ENCODE measurements at regions not wholly inside any gene's neighbourhood (a gene's known extent, or its start where the extent isn't known, plus 50 kb on each side); places are given as distances from the start of the nearest gene placed in this dataset.

DNA sequence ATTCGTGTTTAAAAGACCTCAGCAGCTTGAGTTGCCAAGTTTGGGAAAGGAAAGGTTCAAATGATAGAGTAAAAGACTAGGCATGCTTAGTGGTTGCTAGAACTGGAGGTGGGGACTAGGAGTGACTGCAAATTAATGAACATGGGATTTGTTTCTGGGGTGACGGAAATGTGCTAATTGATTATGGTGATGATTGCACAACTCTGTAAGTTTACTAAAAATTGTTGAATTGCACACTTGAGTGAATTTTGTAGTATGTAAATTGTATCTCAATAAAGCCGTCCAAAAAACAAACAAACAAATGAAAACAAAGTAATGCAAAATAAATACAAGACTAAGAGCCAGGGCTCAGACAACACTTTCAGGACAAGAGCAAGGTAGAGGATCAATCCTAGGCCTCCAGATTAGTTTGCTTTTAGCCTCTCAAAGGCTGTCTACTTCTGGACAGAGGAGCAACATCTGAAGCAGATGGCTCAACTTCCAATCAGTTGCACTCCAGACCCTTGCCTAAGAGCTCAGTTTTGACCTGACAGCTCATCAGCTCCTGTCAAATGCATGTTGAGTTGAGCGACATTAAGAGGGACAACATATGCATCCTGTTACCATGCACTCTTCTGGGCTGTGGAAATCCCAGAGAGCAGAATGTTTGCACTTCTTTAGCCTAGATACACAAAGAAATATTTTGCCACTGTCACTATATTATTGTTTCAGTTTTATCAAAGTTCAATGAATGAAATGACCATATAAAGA lies 111.2 kb upstream of the ASIC2 start:
- DNase-seq, result no peak

DNA sequence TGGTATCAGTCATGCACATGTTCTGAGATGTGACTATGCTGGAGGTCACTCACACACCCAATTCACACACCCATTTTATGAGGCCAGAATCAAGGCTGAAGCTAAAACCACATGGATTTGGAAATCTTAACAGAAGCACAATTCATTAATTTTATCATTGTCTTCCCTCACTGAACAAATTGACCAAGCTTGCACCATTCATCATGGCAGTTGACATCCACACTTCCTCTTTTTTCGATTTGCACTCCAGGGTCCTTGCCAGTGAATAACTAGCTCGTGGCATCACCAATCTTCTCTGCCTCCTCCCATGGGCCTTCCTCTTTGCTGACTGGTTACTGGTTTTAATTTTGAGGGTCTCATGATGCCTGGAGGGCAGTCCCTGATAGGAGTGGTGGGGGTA lies 123.0 kb upstream of the ASIC2 start:
- DNase-seq, result no peak

DNA sequence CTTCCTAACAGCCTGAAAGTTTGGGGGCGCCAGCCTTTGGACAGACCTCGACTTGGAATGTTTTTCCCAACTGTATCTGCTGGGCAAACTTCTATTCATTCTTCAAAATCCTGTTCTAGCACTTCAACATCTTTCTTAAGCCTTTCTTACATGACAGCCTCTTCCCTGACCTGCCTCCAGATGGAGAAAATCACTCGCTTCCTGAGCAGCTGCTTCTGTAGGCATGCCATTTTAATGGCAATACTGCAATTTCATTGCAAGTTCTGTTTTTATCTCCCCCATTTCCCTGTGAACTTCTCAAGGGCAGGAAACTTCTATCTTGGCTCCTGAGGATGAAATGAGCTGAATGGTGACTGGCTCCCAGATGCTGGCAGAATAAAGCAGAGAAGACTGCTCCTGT lies 128.8 kb upstream of the ASIC2 start:
- DNase-seq, result no peak

DNA sequence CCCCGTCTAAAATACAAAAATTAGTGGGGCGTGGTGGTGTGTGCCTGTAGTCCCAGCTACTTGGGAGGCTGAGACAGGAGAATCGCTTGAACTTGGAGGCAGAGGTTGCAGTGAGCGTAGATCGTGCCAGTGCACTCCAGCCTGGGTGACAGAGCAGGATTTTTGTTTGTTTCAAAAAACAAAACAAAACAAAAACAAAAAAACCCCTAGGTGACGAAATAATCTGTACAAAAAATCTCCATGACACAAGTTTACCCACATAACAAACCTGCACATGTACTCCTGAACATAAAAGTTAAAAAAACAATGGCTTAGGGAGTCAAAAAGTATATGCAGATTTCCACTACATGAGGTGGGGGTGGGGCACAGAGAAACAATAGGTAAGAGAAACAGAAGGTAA lies 140.5 kb upstream of the ASIC2 start:
- DNase-seq, result no peak

DNA sequence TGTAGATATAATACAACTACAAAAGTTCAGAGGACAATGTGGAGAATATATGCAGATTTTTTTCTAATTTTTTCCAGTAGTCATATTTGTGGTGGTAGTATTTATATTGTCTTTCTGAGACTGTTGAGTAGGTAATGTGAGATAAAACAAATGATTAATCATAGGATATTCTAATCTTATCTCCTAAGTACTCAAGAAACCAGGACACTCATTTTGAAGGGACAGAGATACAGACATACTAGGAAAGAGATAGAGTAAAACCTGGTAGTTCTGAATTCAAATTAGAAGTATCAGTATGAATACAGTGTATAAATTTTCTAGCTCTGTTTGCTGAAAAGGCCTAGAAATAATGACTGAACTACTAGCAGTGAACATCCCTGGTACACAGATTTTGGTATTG lies 141.7 kb upstream of the ASIC2 start:
- no peak for DNase-seq

DNA sequence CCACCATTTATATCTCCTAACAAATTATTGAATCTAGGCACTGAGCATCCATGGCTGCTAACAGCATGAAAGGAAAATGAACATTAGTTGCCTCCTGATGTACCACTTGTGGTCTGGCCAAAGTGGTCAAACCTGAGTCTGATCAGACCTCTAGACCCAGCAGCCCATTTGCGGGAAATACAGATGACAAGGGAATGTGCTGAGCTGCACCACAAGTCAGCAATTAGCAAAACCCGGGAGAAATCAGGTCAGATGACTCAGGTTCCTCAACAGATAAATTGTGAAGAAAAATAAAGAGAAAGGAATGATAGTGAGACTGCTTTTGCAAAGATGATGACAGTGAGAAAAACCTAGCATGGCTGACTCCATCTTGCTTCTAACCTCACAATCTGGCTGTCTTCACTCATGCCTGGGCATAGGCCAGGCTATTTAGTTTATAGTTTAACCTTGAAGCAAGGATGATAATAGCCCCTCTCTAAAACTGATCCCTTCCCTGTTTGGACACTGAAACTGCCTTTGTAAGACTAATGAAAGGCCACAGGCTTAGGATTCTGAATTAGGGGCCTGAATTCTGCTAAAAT lies 142.7 kb upstream of the ASIC2 start:
- DNase-seq, result no peak

DNA sequence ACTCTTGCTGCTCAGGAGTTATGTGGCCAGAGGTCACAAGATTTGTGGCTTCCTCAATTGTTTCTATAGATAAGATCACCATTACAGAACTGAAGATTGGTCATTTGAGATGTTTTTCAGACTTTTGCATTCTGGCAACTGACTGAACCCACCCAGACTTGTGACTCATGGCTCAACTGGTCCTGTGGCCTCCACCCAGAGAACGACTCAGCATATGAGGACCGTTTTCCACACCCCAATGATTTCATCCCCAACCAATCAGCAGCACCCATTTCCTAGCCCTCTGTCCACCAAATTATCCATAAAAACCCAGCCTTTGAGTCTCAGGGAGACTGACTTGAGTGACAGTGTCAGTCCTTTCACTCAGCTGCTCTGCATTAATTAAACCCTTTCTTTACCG lies 143.2 kb upstream of the ASIC2 start:
- DNase-seq, result no peak

DNA sequence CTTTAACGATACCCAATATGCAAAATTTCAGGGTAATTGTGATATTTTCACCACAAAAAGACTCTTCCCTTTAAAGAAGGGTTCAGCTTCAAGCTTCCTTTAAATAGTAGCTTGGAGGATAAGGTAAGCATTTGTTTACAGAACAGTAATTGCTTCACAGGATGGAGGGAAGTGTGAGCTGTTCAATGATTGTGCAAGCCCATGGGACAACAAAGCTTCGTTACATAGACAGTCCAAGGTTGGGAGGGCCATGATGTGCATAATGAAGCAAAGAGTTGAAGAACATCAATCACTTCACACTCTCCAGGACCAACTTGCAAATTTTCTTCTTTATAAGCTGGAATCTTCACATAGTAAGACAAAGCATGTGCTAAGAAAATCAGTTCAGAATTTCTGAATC lies 145.0 kb upstream of the ASIC2 start:
- DNase-seq, result no peak

DNA sequence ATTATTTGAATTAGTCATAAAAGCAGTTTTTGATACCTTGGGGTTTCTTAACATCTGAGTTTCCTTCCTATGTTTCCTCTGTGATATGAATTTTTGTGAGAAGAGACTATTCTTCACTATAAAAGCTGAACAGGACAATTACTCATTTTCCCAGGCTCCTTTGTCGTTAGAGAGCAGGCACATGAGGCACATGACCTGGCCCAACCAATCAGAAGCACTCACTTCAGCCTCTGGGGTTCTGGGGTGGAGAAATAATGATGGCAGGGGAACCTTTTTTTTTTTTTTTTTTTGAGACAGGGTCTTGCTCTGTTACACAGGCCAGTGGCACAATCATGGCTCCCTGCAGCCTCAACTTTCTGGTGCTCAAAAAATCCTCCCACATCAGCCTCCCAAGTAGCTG lies 145.5 kb upstream of the ASIC2 start:
- no peak for DNase-seq

DNA sequence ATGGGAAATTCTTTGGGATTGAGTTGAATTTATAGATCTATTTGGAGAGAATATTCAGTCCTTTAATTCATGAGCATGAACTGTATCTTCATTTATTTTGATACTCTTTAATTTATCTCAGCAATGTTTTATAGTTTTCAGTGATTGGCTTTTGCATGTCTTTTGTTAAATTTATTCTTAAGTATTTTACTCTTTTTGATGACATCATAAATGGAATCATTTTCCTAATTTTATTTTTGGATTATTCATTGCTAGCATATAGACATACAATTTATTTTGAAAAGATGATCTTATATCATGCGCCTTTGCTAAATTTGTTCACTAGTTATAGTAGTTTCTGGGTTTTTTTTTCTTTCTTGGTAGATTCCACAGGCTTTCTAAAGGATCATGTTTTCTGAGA lies 149.2 kb upstream of the ASIC2 start:
- no peak for DNase-seq

DNA sequence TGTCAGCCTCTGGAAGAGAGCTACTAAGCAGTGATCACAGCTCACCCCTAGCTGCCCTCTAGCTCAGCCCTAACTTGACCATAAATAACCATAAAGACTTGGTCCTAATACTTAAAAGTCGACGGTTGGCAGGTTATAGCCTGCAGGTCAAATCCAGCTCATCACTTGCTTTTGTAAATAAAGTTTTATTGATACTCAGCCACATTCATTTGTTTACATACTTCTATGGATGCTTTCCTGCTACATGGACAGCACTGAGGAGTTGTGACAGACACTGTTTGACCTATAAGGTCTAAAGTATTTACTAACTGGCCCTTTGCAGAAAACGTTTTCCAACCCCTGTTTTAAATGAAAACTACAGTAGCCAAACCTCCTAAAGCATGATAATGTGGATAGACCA lies 151.6 kb upstream of the ASIC2 start:
- DNase-seq, result no peak

DNA sequence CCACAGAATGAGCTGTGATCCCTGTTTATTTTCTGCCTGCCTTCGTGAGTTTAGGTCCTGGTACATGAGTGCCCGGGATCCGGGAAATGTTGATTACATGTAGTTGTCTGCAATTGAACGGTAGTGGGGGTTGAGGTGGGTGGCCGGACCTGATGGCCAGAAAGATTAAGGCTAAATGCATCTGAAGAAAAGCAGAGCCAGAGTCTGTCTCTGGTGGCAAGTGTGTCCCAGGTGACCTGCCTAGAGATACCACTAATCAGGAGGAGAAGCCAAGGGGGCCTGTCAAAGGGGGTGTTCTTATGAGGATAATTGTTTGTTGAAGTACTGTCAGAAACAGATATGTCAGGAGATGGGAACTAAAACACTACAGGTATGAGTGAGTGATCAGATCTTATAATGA lies 154.0 kb upstream of the ASIC2 start:
- DNase-seq, result no peak

DNA sequence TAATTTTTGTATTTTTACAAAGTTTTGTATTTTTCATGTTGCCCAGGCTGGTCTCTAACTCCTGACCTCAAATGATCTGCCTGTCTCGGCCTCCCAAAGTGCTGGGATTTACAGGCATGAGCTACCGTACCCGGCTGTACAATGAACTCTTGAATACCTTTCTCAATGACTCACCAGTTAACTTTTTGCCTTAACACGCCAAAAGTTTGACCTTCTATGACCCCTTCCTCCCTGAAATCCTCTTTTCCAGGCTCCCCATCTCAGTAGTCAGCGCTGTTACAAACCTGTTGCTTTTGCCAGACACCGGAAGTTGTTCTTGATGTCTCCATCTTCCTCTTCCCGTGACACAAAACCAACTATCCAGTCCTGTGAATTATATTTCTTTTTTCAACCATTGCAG lies 158.1 kb upstream of the ASIC2 start:
- DNase-seq, result no peak

DNA sequence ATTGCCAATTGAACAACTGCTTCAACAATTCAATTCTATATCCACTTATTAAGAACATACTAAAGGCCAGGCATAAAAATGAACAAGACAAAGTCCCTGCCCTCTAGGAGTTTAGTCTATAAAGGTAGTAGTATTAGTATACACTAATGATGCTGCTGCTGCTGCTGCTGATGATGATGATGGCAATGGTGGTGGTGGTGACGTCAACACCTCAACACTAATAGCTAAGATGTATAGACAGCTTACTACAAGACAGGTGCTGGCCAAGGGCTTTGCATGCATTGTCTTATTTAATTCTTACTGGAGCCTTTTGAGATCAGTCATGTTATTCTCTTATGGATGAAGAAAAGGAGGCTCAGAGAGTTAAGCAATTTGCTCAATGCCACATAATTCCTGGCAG lies 164.4 kb upstream of the ASIC2 start:
- DNase-seq, result no peak

DNA sequence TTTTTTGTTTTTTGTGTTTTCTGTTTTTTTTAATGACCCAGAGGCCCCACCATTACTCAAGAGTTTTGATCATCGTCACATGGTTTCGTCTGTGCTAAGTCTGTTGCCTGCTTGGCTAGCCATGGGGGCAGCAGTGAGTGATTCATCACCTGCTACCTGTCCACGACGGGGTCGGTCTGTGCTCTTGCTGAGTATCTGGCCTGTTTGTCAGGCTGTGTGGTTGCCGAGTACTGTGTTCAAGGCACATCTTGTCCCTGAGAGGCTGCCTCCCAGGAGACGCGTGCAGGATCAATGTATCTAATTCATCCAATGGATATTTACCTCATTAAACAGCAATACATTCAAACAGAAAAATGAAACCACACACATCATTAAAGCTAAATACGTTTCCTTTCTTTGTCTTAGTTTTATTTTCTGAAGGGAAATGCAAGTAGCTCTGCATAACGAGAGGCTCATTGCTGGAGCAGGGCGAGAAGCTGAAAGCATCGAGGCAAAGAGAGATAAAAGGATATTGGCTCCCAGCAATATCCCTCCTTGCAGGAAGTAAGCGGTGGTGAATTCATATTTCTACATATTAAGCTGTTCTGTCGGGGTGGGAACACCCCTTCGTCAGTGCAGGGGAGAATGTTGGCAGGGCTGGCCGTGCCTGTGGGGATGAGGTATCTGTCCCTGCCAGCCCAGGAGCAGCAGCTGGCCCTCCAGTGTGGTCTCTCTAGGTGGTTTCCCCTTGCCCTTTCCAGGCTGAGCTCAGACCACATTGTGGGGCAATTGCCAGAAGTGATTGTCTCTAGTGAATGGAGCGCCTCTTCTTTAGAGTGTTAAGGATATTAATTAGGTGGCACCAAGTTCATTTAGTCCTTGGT lies 166.2 kb upstream of the ASIC2 start:
- DNase-seq, result no peak

DNA sequence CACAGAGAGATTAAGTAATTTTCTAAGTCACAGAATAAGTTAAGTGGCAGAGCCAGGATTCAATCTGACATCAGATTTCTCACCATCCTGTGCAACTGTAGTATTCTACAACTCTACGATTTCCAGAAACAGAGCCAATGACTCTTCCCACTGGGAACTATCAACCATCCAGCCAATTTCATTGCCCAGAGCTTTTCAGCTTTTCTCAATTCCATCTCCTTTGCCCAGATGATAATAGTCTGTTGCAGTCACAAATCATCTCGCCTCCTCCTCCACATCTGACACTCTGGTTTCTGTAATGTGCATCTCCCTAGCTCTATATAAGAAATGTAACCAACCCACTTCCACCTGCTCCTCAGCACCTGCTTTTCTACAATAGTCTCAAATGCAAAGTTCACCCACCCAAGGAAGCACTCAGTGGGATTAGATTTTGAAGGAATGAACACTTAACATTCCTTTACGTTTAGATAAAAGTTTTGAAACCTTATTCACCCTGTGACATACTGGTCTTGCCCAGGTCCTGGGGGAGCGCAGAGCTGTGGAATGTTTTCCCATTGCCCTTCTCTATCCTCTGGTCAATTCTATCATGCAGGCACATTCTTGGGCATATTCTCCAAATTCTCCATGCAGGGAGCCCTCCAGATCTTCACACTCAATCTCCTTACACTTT lies 167.8 kb upstream of the ASIC2 start:
- no peak for DNase-seq

DNA sequence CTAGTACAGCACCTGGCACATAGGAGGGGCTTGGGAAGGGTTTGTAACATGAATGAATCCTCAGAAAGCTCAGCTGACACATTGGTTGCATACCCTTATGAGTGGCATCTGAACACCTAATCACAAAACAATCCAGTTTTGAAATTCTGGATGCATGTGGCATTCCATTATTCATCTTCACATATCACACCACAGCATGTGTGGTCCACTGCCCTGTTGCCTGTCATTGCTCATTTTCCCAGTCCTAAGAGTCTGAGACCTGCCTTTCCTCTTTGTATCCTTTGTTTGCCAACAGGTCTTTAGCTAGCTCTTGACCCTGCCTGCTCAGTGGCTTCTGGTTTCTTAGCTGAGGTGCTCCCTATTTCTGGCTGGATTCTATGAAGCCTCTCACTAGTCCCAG lies 170.8 kb upstream of the ASIC2 start:
- DNase-seq, result no peak

DNA sequence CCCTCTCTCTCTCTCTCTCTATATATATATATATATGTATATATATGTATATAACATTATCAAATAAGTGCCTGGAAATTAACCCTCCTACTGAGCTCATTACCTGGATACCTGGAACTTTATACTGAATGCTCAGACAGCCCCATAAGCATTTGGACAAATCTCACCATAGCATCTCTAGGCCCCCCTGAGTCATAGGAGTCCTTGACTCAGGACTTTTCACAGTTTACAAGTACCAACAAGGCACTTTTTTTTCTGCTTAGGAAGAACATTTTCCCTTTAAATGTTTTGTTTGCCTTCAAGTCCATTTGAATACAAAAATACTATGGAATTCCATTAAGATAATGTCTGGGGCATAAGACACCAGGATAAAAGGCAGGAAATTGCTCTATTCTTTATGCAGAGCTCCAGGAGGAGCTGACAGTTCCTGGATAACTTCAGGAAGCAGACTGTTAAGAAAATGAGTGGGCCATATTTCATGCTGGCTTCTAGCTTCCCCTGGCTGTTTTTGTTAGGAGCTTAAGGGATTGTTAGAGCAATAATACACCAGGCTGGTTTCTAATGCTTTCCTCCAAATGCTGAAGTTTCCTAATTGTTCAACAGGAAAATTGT lies 171.7 kb upstream of the ASIC2 start:
- DNase-seq, result no peak

DNA sequence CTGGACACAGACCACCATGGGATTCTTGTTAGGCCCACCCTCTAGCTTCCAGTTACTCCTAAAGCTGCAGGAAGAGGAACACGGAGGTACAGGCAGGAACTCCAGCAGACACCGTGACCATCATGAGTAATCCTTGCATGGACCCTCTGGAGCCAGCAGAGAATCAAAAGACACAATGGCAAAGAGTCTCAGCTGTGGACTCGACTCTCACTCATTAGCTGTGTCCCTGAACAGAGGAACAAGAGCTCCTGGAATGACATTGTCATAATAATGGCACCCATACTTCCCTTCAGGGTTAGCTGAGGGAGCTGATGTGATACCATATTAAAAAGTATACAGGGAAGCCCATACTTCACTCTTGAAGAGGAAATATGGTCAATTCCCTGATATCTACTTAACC lies 176.3 kb upstream of the ASIC2 start:
- no peak for DNase-seq

DNA sequence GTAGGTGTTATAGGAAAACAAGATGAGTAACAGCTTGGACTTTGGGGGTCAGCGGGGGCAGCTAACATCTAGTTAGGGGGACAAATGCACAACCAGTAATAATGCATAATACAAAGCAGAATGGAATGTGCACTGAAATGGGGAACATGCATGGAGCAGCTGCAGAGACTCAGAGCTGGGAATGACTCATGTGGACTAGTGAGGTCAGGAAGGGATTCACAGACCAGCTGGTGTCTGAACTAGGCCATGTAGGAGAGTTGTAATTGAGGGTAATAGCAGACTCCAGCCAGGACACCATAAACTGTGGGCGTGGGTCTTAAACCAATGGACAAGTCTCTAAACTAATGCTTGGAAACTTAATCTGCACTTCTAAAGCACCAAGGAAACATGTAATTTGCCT lies 176.8 kb upstream of the ASIC2 start:
- DNase-seq, result no peak

DNA sequence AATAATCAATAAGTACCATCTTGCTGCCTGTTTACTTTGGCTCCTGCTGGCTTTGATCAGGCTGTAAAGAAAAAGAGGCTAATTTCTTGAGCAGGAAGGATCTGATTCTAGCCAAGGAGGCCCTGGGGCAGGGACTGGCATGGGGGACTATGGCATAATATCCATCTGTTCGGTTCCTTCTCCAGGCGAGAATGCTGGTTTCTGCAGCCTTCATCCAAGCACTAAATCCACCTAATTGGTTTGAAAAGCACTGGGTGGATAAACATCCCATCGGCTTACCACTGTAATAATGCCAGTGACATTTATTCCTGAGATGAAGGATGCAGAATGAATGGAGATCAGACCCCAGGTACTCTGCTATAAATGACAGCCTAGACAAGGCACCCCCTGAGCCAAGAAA lies 180.0 kb upstream of the ASIC2 start:
- no peak for DNase-seq

DNA sequence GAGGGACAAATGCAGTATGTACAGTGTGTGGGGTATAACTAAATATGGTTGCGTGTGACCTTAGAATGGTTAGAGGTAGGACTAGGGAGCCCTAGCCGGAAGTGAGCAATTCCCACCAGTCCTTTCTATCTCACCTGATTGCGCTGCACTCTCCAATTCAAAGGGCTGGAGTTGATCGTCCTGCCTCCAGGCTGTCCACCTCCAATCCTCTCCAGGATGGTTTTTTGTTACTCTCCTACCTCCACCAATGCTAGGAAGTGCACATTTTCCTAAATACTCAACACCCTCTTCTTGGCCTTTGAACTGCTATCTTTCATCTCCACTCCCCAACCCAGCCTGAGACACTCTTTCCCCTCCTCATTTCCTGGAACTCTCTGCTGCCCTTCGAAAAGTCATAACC lies 181.7 kb upstream of the ASIC2 start:
- no peak for DNase-seq

DNA sequence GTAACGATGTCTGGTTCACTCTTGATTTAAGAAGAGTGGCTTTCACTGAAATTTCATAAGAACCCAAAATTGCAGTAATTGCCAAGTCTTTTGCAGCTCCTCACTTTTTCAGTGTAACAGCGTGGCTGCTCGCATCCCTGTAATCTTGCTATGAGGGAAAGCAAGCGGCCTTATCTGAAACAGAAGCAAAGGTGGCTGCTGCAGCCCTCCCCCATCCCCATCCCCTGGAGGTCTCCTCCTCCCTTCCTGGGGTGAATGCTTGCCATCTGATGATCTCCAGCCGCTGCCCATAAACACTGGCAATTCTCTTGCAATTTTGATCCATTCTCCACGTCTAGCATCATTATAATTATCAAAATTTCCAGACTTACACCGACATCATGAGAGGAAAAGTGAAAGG lies 182.5 kb upstream of the ASIC2 start:
- DNase-seq, result no peak
